ENCODE measurements at regions not wholly inside any gene's neighbourhood (a gene's known extent, or its start where the extent isn't known, plus 50 kb on each side); places are given as distances from the start of the nearest gene placed in this dataset.

DNA sequence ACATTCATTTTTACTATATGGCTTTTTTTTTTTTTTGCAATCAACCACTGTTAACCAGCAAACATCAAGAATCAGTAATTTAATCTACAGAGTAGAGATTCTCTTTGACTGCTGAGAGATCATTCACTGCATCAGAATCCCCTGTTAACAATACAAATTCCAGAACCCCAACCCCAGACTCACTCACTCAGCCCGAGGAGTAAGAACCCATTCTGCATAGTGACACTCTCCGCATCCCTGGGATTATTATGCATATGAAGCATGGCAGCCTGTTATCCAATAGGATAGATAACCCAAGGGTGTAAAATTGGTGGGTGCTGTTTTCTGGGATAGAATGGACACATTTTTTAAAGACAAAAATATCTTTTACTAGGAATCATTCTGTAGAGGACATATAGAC is 76.3 kb upstream of the CCDC39 start:
- Histone ChIP-seq H3K23ac (ENCODE audit: low read length in 2 of 2) (no peak overlapping the region), H3K4me1 (ENCODE audit: control insufficient read depth, insufficient read depth, low read depth, low read length) (no peaks in the 10 kb centered on the region), H3K4me2 (ENCODE audit: low read length, poor library complexity, severe bottlenecking) (no peak overlapping the region), H4K8ac (ENCODE audit: low read length) (no peak overlapping the region), H2AFZ (ENCODE audit: low read depth, low read length) (no peak overlapping the region), H3K4me3 (ENCODE audit: insufficient read depth in 1 of 2, low read depth in 1 of 2, low read length in 2 of 2) (no peak overlapping the region), H4K91ac (ENCODE audit: low read length) (no peak overlapping the region), H3K4ac (ENCODE audit: low read depth in 1 of 2, low read length in 2 of 2) (no peak overlapping the region), H3K18ac (ENCODE audit: low read depth in 1 of 2, low read length in 2 of 2) (no peak overlapping the region), H3K79me1 (replicated peaks; ENCODE audit: low read length, poor library complexity, severe bottlenecking) (no peaks in the 10 kb centered on the region), H3K9ac (ENCODE audit: low read length) (no peak overlapping the region), H3K27me3 (ENCODE audit: control insufficient read depth in 1 of 2, insufficient read depth in 1 of 2, low read length in 2 of 2) (no peaks in the 10 kb centered on the region), H2AK5ac (ENCODE audit: low read length, severe bottlenecking) (no peak overlapping the region), H2BK15ac (ENCODE audit: low read depth, poor library complexity, severe bottlenecking) (no peak overlapping the region), H2BK5ac (ENCODE audit: low read depth, low read length, poor library complexity, severe bottlenecking) (no peak overlapping the region), H3K14ac (ENCODE audit: low read length in 2 of 2) (no peak overlapping the region), H2BK120ac (ENCODE audit: low read depth, low read length) (no peak overlapping the region), H2BK12ac (ENCODE audit: low read length in 2 of 2) (no peak overlapping the region), H3K27ac (ENCODE audit: low read length, poor library complexity, severe bottlenecking) (no peak overlapping the region), H3K9me3 (ENCODE audit: control insufficient read depth, low read length) (no peaks in the 10 kb centered on the region), H3K36me3 (ENCODE audit: control insufficient read depth in 1 of 2, insufficient read depth in 2 of 2, low read depth in 1 of 2, low read length in 2 of 2) (no peaks in the 10 kb centered on the region)
- WGBS = no CpG with 5 or more reads among the region's 2 CpGs
- DNase-seq = no peak

DNA sequence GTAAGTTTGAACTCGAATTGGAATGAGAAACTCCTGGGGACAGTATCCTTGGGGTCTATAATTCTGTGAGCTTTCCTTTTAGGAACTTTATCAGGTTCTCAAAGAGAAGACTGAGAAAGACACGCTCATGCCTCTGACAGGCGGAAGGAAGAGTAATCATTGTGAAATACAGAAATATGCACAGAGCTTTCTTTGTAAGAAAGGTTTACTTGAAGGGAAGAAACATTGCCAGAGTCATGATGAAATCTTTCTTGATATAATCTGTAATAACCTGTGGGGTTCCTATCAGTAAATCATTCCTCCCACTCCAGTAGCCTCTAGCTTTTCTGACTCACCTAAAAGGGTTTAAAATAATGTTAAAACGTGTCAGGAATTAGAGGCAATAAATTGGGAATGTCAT is 83.6 kb upstream of the CCDC39 start:
- H3K23ac ChIP-seq (ENCODE audit: low read length in 2 of 2) = no peak overlapping the region
- H3K4me2 ChIP-seq (ENCODE audit: low read length, poor library complexity, severe bottlenecking) = no peak overlapping the region
- no peak overlapping the region for H3K27ac ChIP-seq (ENCODE audit: low read length, poor library complexity, severe bottlenecking)
- H4K91ac ChIP-seq (ENCODE audit: low read length) = no peak overlapping the region
- H3K14ac ChIP-seq (ENCODE audit: low read length in 2 of 2) = no peak overlapping the region
- H2BK12ac ChIP-seq (ENCODE audit: low read length in 2 of 2) = no peak overlapping the region
- no peaks in the 10 kb centered on the region for H3K27me3 ChIP-seq (ENCODE audit: control insufficient read depth in 1 of 2, insufficient read depth in 1 of 2, low read length in 2 of 2)
- H4K8ac ChIP-seq (ENCODE audit: low read length) = no peak overlapping the region
- no peak overlapping the region for H3K18ac ChIP-seq (ENCODE audit: low read depth in 1 of 2, low read length in 2 of 2)
- H2AK5ac ChIP-seq (ENCODE audit: low read length, severe bottlenecking) = no peak overlapping the region
- H3K36me3 ChIP-seq (ENCODE audit: control insufficient read depth in 1 of 2, insufficient read depth in 2 of 2, low read depth in 1 of 2, low read length in 2 of 2) = no peaks in the 10 kb centered on the region
- no peak overlapping the region for H3K4me3 ChIP-seq (ENCODE audit: insufficient read depth in 1 of 2, low read depth in 1 of 2, low read length in 2 of 2)
- H3K9ac ChIP-seq (ENCODE audit: low read length) = no peak overlapping the region
- no peaks in the 10 kb centered on the region for H3K9me3 ChIP-seq (ENCODE audit: control insufficient read depth, low read length)
- H3K79me1 ChIP-seq (replicated peaks; ENCODE audit: low read length, poor library complexity, severe bottlenecking) = no peaks in the 10 kb centered on the region
- no peak overlapping the region for H3K4ac ChIP-seq (ENCODE audit: low read depth in 1 of 2, low read length in 2 of 2)
- no peak for DNase-seq
- H3K4me1 ChIP-seq (ENCODE audit: control insufficient read depth, insufficient read depth, low read depth, low read length) = no peaks in the 10 kb centered on the region
- H2AFZ ChIP-seq (ENCODE audit: low read depth, low read length) = no peak overlapping the region
- 65% methylated on average over 3 of the region's 4 CpGs for WGBS
- H2BK120ac ChIP-seq (ENCODE audit: low read depth, low read length) = no peak overlapping the region
- H2BK15ac ChIP-seq (ENCODE audit: low read depth, poor library complexity, severe bottlenecking) = no peak overlapping the region
- no peak overlapping the region for H2BK5ac ChIP-seq (ENCODE audit: low read depth, low read length, poor library complexity, severe bottlenecking)

DNA sequence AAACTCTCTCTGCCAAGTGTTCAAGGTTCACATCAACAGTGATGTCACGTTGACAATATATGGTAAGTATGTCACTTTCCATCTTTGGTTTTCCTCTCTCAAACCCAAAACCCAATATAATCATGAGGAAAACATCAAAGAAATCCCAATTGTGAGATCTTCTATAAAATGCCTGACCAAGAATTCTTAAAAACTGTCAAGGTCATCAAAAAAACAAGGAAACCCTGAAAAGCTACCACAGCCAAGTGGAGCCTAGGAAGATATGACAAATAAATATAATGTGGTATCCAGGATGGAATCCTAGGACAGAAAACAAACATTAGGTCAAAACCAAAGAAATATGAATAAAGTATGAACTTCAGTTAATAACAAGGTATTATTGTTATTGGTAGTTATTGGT is 85.2 kb upstream of the CCDC39 start:
- H3K23ac ChIP-seq (ENCODE audit: low read length in 2 of 2) = no peak overlapping the region
- no peak overlapping the region for H2BK12ac ChIP-seq (ENCODE audit: low read length in 2 of 2)
- H3K4me1 ChIP-seq (ENCODE audit: control insufficient read depth, insufficient read depth, low read depth, low read length) = no peaks in the 10 kb centered on the region
- no peak overlapping the region for H2BK5ac ChIP-seq (ENCODE audit: low read depth, low read length, poor library complexity, severe bottlenecking)
- H3K27ac ChIP-seq (ENCODE audit: low read length, poor library complexity, severe bottlenecking) = no peak overlapping the region
- H3K79me1 ChIP-seq (replicated peaks; ENCODE audit: low read length, poor library complexity, severe bottlenecking) = no peaks in the 10 kb centered on the region
- H3K4me3 ChIP-seq (ENCODE audit: insufficient read depth in 1 of 2, low read depth in 1 of 2, low read length in 2 of 2) = no peak overlapping the region
- no peaks in the 10 kb centered on the region for H3K36me3 ChIP-seq (ENCODE audit: control insufficient read depth in 1 of 2, insufficient read depth in 2 of 2, low read depth in 1 of 2, low read length in 2 of 2)
- no peak overlapping the region for H3K18ac ChIP-seq (ENCODE audit: low read depth in 1 of 2, low read length in 2 of 2)
- H3K4ac ChIP-seq (ENCODE audit: low read depth in 1 of 2, low read length in 2 of 2) = no peak overlapping the region
- no peak for DNase-seq
- no peak overlapping the region for H4K8ac ChIP-seq (ENCODE audit: low read length)
- H3K9me3 ChIP-seq (ENCODE audit: control insufficient read depth, low read length) = no peaks in the 10 kb centered on the region
- no peak overlapping the region for H3K4me2 ChIP-seq (ENCODE audit: low read length, poor library complexity, severe bottlenecking)
- no peak overlapping the region for H2AK5ac ChIP-seq (ENCODE audit: low read length, severe bottlenecking)
- H4K91ac ChIP-seq (ENCODE audit: low read length) = no peak overlapping the region
- H2BK15ac ChIP-seq (ENCODE audit: low read depth, poor library complexity, severe bottlenecking) = no peak overlapping the region
- no peak overlapping the region for H3K14ac ChIP-seq (ENCODE audit: low read length in 2 of 2)
- no peaks in the 10 kb centered on the region for H3K27me3 ChIP-seq (ENCODE audit: control insufficient read depth in 1 of 2, insufficient read depth in 1 of 2, low read length in 2 of 2)
- no peak overlapping the region for H2BK120ac ChIP-seq (ENCODE audit: low read depth, low read length)
- H3K9ac ChIP-seq (ENCODE audit: low read length) = no peak overlapping the region
- no peak overlapping the region for H2AFZ ChIP-seq (ENCODE audit: low read depth, low read length)
- WGBS = 77% methylated on average over 1 of the region's 1 CpG

DNA sequence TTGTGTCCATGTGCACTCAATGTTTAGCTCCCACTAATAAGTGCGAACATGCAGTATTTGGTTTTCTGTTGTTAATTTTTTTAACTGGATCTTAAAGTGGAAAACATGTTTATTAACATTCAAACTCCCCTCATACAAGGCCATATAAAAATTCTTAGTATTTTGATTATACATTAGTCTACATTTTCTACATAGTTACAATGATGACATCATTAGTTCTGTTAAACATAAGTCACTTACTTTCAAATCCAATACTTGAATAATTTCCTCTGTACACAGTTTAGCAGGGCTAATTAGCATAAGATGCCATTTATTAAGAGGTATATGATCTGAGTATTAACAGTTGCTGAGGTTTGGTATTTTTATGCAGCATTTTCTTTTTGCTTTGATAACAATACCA is 91.3 kb upstream of the CCDC39 start:
- Histone ChIP-seq H2BK15ac (ENCODE audit: low read depth, poor library complexity, severe bottlenecking) (no peak overlapping the region), H3K23ac (ENCODE audit: low read length in 2 of 2) (no peak overlapping the region), H3K36me3 (ENCODE audit: control insufficient read depth in 1 of 2, insufficient read depth in 2 of 2, low read depth in 1 of 2, low read length in 2 of 2) (no peaks in the 10 kb centered on the region), H3K4ac (ENCODE audit: low read depth in 1 of 2, low read length in 2 of 2) (no peak overlapping the region), H4K8ac (ENCODE audit: low read length) (no peak overlapping the region), H3K18ac (ENCODE audit: low read depth in 1 of 2, low read length in 2 of 2) (no peak overlapping the region), H3K4me1 (ENCODE audit: control insufficient read depth, insufficient read depth, low read depth, low read length) (no peaks in the 10 kb centered on the region), H3K4me3 (ENCODE audit: insufficient read depth in 1 of 2, low read depth in 1 of 2, low read length in 2 of 2) (no peak overlapping the region), H2BK120ac (ENCODE audit: low read depth, low read length) (no peak overlapping the region), H3K4me2 (ENCODE audit: low read length, poor library complexity, severe bottlenecking) (no peak overlapping the region), H2AFZ (ENCODE audit: low read depth, low read length) (no peak overlapping the region), H3K79me1 (replicated peaks; ENCODE audit: low read length, poor library complexity, severe bottlenecking) (no peaks in the 10 kb centered on the region), H4K91ac (ENCODE audit: low read length) (no peak overlapping the region), H2BK5ac (ENCODE audit: low read depth, low read length, poor library complexity, severe bottlenecking) (no peak overlapping the region), H3K9me3 (ENCODE audit: control insufficient read depth, low read length) (peaks cover 3% of the 10 kb centered on the region), H3K14ac (ENCODE audit: low read length in 2 of 2) (no peak overlapping the region), H3K27me3 (ENCODE audit: control insufficient read depth in 1 of 2, insufficient read depth in 1 of 2, low read length in 2 of 2) (no peaks in the 10 kb centered on the region), H3K27ac (ENCODE audit: low read length, poor library complexity, severe bottlenecking) (no peak overlapping the region), H2BK12ac (ENCODE audit: low read length in 2 of 2) (no peak overlapping the region), H2AK5ac (ENCODE audit: low read length, severe bottlenecking) (no peak overlapping the region), H3K9ac (ENCODE audit: low read length) (no peak overlapping the region)
- DNase-seq = no peak
- WGBS = no CpG with 5 or more reads among the region's 1 CpG

Measured in mesenchymal stem cell (in vitro differentiated cells and primary cell).